ENCODE measurements at regions not wholly inside any gene's neighbourhood (a gene's known extent, or its start where the extent isn't known, plus 50 kb on each side); places are given as distances from the start of the nearest gene placed in this dataset.

- in situ Hi-C loops (cut with HindIII; ENCODE audit: extremely low pct_ligation_motif_present, low pct_unique_long_range_greater_than_20kb) (no loop called here), intact Hi-C loops (cut with micrococcal nuclease; ENCODE audit: unreplicated experiment) (no loop called here)
- Histone ChIP-seq H2AFZ (ENCODE audit: low read length) (no peak overlapping the region), H3K9ac (ENCODE audit: insufficient read depth, low read depth, low read length) (no peak overlapping the region), H4K20me1 (ENCODE audit: insufficient read depth, low read length) (no peaks in the 10 kb centered on the region), H3K36me3 (replicated peaks in 1 of 2; ENCODE audit: control insufficient read depth in 1 of 2, insufficient read depth in 2 of 2, low read length in 2 of 2) (no peaks in the 10 kb centered on the region), H3K4me3 (replicated peaks in 1 of 3; ENCODE audit: insufficient read depth in 1 of 3, low read depth in 2 of 3, low read length in 3 of 3) (no peak overlapping the region), H3K27ac (ENCODE audit: extremely low read length, insufficient read depth, low read length) (no peak overlapping the region), H3K79me2 (ENCODE audit: insufficient read depth, low read length) (no peaks in the 10 kb centered on the region), H3K4me1 (ENCODE audit: insufficient read depth, low read length) (peaks cover 12% of the 10 kb centered on the region), H3K9me3 (ENCODE audit: low read length) (peaks cover 7% of the 10 kb centered on the region; the same call in 1 of the 2 replicates), H3K4me2 (ENCODE audit: low read depth, low read length) (no peak overlapping the region), H3K27me3 (ENCODE audit: control insufficient read depth in 1 of 2, insufficient read depth in 2 of 2, low read length in 2 of 2) (no peaks in the 10 kb centered on the region)
- 11% methylated on average over 1 of the region's 1 CpG for WGBS (ENCODE audit: low lambda C conversion rate)
- ChIA-PET CTCF (ENCODE audit: low intra/inter-chr PET ratio, low total read pairs) (no interaction called here), POLR2A (no interaction called here)
- ATAC-seq: no peak
- FAIRE-seq: no peak
- DNase-seq (ENCODE audit: low spot score): no peak
- no TSS peak for BruUV-seq (replicated peaks)
- TF ChIP-seq ZNF121 (CRISPR knock-in tag; IDR thresholded peaks at IDR 0.05): no peak
- TF ChIP-seq ZNF317 (CRISPR knock-in tag; IDR thresholded peaks at IDR 0.05): no peak
- TF ChIP-seq FOXK1 (CRISPR knock-in tag; IDR thresholded peaks at IDR 0.05; ENCODE audit: borderline replicate concordance, low read depth): no peak
- no peak for TF ChIP-seq ZBTB1 (CRISPR knock-in tag; IDR thresholded peaks at IDR 0.05; ENCODE audit: borderline replicate concordance)
- TF ChIP-seq PRPF4 (IDR thresholded peaks at IDR 0.05; ENCODE audit: low read depth, low read length, poor library complexity, severe bottlenecking): no peak
- no peak for TF ChIP-seq RARA (CRISPR knock-in tag; IDR thresholded peaks at IDR 0.05)
- TF ChIP-seq ZSCAN30 (CRISPR knock-in tag; IDR thresholded peaks at IDR 0.05): no peak
- no peak for TF ChIP-seq ZNF713 (CRISPR knock-in tag; IDR thresholded peaks at IDR 0.05)
- TF ChIP-seq, protein P1, sequence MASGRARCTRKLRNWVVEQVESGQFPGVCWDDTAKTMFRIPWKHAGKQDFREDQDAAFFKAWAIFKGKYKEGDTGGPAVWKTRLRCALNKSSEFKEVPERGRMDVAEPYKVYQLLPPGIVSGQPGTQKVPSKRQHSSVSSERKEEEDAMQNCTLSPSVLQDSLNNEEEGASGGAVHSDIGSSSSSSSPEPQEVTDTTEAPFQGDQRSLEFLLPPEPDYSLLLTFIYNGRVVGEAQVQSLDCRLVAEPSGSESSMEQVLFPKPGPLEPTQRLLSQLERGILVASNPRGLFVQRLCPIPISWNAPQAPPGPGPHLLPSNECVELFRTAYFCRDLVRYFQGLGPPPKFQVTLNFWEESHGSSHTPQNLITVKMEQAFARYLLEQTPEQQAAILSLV (CRISPR knock-in tag; IDR thresholded peaks at IDR 0.05; ENCODE audit: borderline replicate concordance): no peak
- TF ChIP-seq, protein P2, sequence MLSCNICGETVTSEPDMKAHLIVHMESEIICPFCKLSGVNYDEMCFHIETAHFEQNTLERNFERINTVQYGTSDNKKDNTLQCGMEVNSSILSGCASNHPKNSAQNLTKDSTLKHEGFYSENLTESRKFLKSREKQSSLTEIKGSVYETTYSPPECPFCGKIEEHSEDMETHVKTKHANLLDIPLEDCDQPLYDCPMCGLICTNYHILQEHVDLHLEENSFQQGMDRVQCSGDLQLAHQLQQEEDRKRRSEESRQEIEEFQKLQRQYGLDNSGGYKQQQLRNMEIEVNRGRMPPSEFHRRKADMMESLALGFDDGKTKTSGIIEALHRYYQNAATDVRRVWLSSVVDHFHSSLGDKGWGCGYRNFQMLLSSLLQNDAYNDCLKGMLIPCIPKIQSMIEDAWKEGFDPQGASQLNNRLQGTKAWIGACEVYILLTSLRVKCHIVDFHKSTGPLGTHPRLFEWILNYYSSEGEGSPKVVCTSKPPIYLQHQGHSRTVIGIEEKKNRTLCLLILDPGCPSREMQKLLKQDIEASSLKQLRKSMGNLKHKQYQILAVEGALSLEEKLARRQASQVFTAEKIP (CRISPR knock-in tag; IDR thresholded peaks at IDR 0.05; ENCODE audit: borderline replicate concordance): no peak
- TF ChIP-seq NFKBIZ (CRISPR knock-in tag; IDR thresholded peaks at IDR 0.05): no peak
- no peak for TF ChIP-seq CREM (IDR thresholded peaks at IDR 0.05)
- TF ChIP-seq CREM (CRISPR knock-in tag; IDR thresholded peaks at IDR 0.05): no peak
- TF ChIP-seq ZNF768 (CRISPR knock-in tag; IDR thresholded peaks at IDR 0.05): no peak
- no peak for TF ChIP-seq ZNF350 (CRISPR knock-in tag; IDR thresholded peaks at IDR 0.05; ENCODE audit: borderline replicate concordance, low read depth)
- TF ChIP-seq, protein P3, sequence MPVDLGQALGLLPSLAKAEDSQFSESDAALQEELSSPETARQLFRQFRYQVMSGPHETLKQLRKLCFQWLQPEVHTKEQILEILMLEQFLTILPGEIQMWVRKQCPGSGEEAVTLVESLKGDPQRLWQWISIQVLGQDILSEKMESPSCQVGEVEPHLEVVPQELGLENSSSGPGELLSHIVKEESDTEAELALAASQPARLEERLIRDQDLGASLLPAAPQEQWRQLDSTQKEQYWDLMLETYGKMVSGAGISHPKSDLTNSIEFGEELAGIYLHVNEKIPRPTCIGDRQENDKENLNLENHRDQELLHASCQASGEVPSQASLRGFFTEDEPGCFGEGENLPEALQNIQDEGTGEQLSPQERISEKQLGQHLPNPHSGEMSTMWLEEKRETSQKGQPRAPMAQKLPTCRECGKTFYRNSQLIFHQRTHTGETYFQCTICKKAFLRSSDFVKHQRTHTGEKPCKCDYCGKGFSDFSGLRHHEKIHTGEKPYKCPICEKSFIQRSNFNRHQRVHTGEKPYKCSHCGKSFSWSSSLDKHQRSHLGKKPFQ (CRISPR knock-in tag; IDR thresholded peaks at IDR 0.05; ENCODE audit: insufficient replicate concordance): no peak
- TF ChIP-seq PREB (CRISPR knock-in tag; IDR thresholded peaks at IDR 0.05): no peak
- TF ChIP-seq FOXA1 (IDR thresholded peaks at IDR 0.05): no peak
- peak; percentile 51; the same call in 1 of the 2 replicates for TF ChIP-seq FOXA1 (CRISPR knock-in tag; IDR thresholded peaks at IDR 0.05)
- TF ChIP-seq, protein P4, sequence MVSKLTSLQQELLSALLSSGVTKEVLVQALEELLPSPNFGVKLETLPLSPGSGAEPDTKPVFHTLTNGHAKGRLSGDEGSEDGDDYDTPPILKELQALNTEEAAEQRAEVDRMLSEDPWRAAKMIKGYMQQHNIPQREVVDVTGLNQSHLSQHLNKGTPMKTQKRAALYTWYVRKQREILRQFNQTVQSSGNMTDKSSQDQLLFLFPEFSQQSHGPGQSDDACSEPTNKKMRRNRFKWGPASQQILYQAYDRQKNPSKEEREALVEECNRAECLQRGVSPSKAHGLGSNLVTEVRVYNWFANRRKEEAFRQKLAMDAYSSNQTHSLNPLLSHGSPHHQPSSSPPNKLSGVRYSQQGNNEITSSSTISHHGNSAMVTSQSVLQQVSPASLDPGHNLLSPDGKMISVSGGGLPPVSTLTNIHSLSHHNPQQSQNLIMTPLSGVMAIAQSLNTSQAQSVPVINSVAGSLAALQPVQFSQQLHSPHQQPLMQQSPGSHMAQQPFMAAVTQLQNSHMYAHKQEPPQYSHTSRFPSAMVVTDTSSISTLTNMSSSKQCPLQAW (CRISPR knock-in tag; IDR thresholded peaks at IDR 0.05): no peak
- TF ChIP-seq FOXA3 (CRISPR knock-in tag; IDR thresholded peaks at IDR 0.05): peak; percentile 48
These were observed 361.3 kb upstream of the THBS1 start for GRCh38 chr15:39219608-39220007.
